CD4-positive, alpha-beta T cell treated with Interleukin-12 subunit alpha and Interleukin-12 subunit beta, for 1 hour (primary cell): ENCODE measurements at regions not wholly inside any gene's neighbourhood (a gene's known extent, or its start where the extent isn't known, plus 50 kb on each side); places are given as distances from the start of the nearest gene placed in this dataset.
"Not testable (repeated sequence)": the region's sequence is repeated elsewhere in the genome, so short reads cannot be mapped to it uniquely, and the experiment has no call there.

Experiments
- DNase-seq: peaks from one replicate; pipeline ENCODE4 v3.0.0-alpha.2; 2020

GRCh38 chr7:22066522-22066921, 120.8 kb upstream of the CDCA7L start:
- DNase-seq = no peak

GRCh38 chr7:22064816-22065215, 119.1 kb upstream of the CDCA7L start:
- DNase-seq = no peak

GRCh38 chr7:22061775-22062174, 116.1 kb upstream of the CDCA7L start:
- DNase-seq = no peak

- DNase-seq = no peak
Observed at GRCh38 chr7:22060863-22061262, 115.2 kb upstream of the CDCA7L start.

GRCh38 chr7:22060197-22060596, 114.5 kb upstream of the CDCA7L start:
- no peak for DNase-seq

- DNase-seq = no peak
Observed at GRCh38 chr7:22055226-22055625, 109.5 kb upstream of the CDCA7L start.

- no peak for DNase-seq
Observed at GRCh38 chr7:22052674-22053365, 107.1 kb upstream of the CDCA7L start.

GRCh38 chr7:22051886-22052673, 106.4 kb upstream of the CDCA7L start:
- no peak for DNase-seq

GRCh38 chr7:22049766-22050500, 104.2 kb upstream of the CDCA7L start:
- DNase-seq = no peak

GRCh38 chr7:22043367-22043766, 97.7 kb upstream of the CDCA7L start:
- DNase-seq = no peak

- no peak for DNase-seq
Observed at GRCh38 chr7:22040923-22041595, 95.4 kb upstream of the CDCA7L start.

- DNase-seq = no peak
Observed at GRCh38 chr7:22039670-22040069, 94.0 kb upstream of the CDCA7L start.

GRCh38 chr7:22032356-22032755, 86.7 kb upstream of the CDCA7L start:
- not testable (repeated sequence) for DNase-seq

GRCh38 chr7:22028656-22029055, 83.0 kb upstream of the CDCA7L start:
- not testable (repeated sequence) for DNase-seq

- no peak for DNase-seq
Observed at GRCh38 chr7:22027475-22027874, 81.8 kb upstream of the CDCA7L start.

GRCh38 chr7:22025983-22026382, 80.3 kb upstream of the CDCA7L start:
- no peak for DNase-seq

GRCh38 chr7:22025075-22025474, 79.4 kb upstream of the CDCA7L start:
- no peak for DNase-seq

GRCh38 chr7:22019931-22020330, 74.2 kb upstream of the CDCA7L start:
- DNase-seq = no peak

- no peak for DNase-seq
Observed at GRCh38 chr7:22016507-22016906, 70.8 kb upstream of the CDCA7L start.

- DNase-seq = no peak
Observed at GRCh38 chr7:22013711-22014110, 68.0 kb upstream of the CDCA7L start.

- DNase-seq = no peak
Observed at GRCh38 chr7:22008683-22009082, 63.0 kb upstream of the CDCA7L start.

GRCh38 chr7:22008087-22008486, 62.4 kb upstream of the CDCA7L start:
- DNase-seq = no peak

GRCh38 chr7:22005151-22005550, 59.5 kb upstream of the CDCA7L start:
- DNase-seq = no peak
